WTC11 (cell line): ENCODE measurements at regions not wholly inside any gene's neighbourhood (a gene's known extent, or its start where the extent isn't known, plus 50 kb on each side); places are given as distances from the start of the nearest gene placed in this dataset.

Experiments used
- ATAC-seq: fragments of 200-7000 bp; cut with Tn5 transposase; 2 replicates; pipeline ENCODE4 v1.10.0; 2021; ENCODE audit warnings: mild to moderate bottlenecking, moderate library complexity
- CTCF ChIA-PET: fragments of 300-600 bp; sonication (Branson Sonifier 250); formaldehyde crosslinking; loops from one replicate; lab custom pipeline; 2021; ENCODE audit warnings: antibody characterized with exemption; lab: Charles Lee
- POLR2A ChIA-PET: fragments of 350-600 bp; sonication (Branson Sonifier 250); formaldehyde crosslinking; loops from one replicate; lab custom pipeline; 2021; ENCODE audit warnings: antibody characterized with exemption; lab: Charles Lee
- DNase-seq: peaks from one replicate; pipeline ENCODE4 v3.0.0; 2021; ENCODE audit warnings: low spot score
- H3K27ac Mint-ChIP-seq: 2 replicates; pipeline ENCODE4 v1.8.0; 2021; ENCODE audit warnings: mixed read lengths
- H3K27me3 Mint-ChIP-seq: 2 replicates; pipeline ENCODE4 v1.8.0; 2021; ENCODE audit warnings: low read depth, mild to moderate bottlenecking, moderate library complexity, mixed read lengths
- H3K36me3 Mint-ChIP-seq: 2 replicates; pipeline ENCODE4 v1.8.0; 2021; ENCODE audit warnings: mixed read lengths
- H3K4me1 Mint-ChIP-seq: 2 replicates; pipeline ENCODE4 v1.8.0; 2022; ENCODE audit warnings: mixed read lengths
- H3K4me3 Mint-ChIP-seq: 2 replicates; pipeline ENCODE4 v1.8.0; 2021; ENCODE audit warnings: mild to moderate bottlenecking, moderate library complexity, mixed read lengths
- H3K9me3 Mint-ChIP-seq: 2 replicates; pipeline ENCODE4 v1.8.0; 2021; ENCODE audit warnings: mixed read lengths
- ELF4 ChIP-seq: sonication (generic); formaldehyde crosslinking; IDR thresholded peaks from 2 replicates; pipeline ENCODE4 v1.8.1; 2022; ENCODE audit warnings: low read depth, mild to moderate bottlenecking, moderate library complexity, missing genetic modification reagents
- MYBL2 ChIP-seq: sonication (generic); formaldehyde crosslinking; IDR thresholded peaks from 2 replicates; pipeline ENCODE4 v1.8.1; 2023; ENCODE audit warnings: mild to moderate bottlenecking, moderate library complexity, missing genetic modification reagents
- NFATC4 ChIP-seq: fragments of 250-450 bp; sonication (Bioruptor Pico); IDR thresholded peaks from 2 replicates; pipeline ENCODE4 v1.9.0; 2021; ENCODE audit warnings: mild to moderate bottlenecking
- NR2C2 ChIP-seq: sonication (generic); formaldehyde crosslinking; IDR thresholded peaks from 2 replicates; pipeline ENCODE4 v1.8.0; 2022; ENCODE audit warnings: mild to moderate bottlenecking, missing genetic modification reagents
- NR3C1 ChIP-seq: sonication (generic); formaldehyde crosslinking; conservative IDR thresholded peaks from 2 replicates; pipeline ENCODE4 v1.8.1; 2023; ENCODE audit warnings: low read depth, mild to moderate bottlenecking, missing genetic modification reagents
- OVOL2 ChIP-seq: fragments of 250-450 bp; sonication (Bioruptor Pico); IDR thresholded peaks from 2 replicates; pipeline ENCODE4 v1.9.0; 2021; ENCODE audit warnings: mild to moderate bottlenecking, borderline replicate concordance
- RELA ChIP-seq: sonication (generic); formaldehyde crosslinking; IDR thresholded peaks from 2 replicates; pipeline ENCODE4 v1.8.1; 2022; ENCODE audit warnings: missing genetic modification reagents, mild to moderate bottlenecking, borderline replicate concordance
- SOX15 ChIP-seq: fragments of 250-450 bp; sonication (Bioruptor Pico); IDR thresholded peaks from 2 replicates; pipeline ENCODE4 v1.9.0; 2021; ENCODE audit warnings: mild to moderate bottlenecking
- SP1 ChIP-seq: sonication (generic); formaldehyde crosslinking; conservative IDR thresholded peaks from 2 replicates; pipeline ENCODE4 v1.8.1; 2022; ENCODE audit warnings: missing genetic modification reagents
- TEAD4 ChIP-seq: sonication (generic); formaldehyde crosslinking; IDR thresholded peaks from 2 replicates; pipeline ENCODE4 v1.8.0; 2022; ENCODE audit warnings: mild to moderate bottlenecking, missing genetic modification reagents
- TP53 ChIP-seq: sonication (generic); formaldehyde crosslinking; IDR thresholded peaks from 2 replicates; pipeline ENCODE4 v1.8.1; 2023; ENCODE audit warnings: mild to moderate bottlenecking, missing genetic modification reagents
- ZNF219 ChIP-seq: sonication (generic); formaldehyde crosslinking; IDR thresholded peaks from 2 replicates; pipeline ENCODE4 v1.8.0; 2023; ENCODE audit warnings: missing genetic modification reagents, mild to moderate bottlenecking, borderline replicate concordance
- TF ChIP-seq, protein P1 (sequence below): fragments of 250-450 bp; sonication (Bioruptor Pico); IDR thresholded peaks from 2 replicates; pipeline ENCODE4 v1.9.0; 2021; ENCODE audit warnings: mild to moderate bottlenecking, borderline replicate concordance
- TF ChIP-seq, protein P2 (sequence below): sonication (generic); formaldehyde crosslinking; IDR thresholded peaks from 2 replicates; pipeline ENCODE4 v1.8.1; 2023; ENCODE audit warnings: mild to moderate bottlenecking, moderate library complexity, missing genetic modification reagents
- TF ChIP-seq, protein P3 (sequence below): sonication (generic); formaldehyde crosslinking; IDR thresholded peaks from 2 replicates; pipeline ENCODE4 v1.8.0; 2022; ENCODE audit warnings: mild to moderate bottlenecking, missing genetic modification reagents
- TF ChIP-seq, protein P4 (sequence below): fragments of 250-450 bp; sonication (Bioruptor Pico); IDR thresholded peaks from 2 replicates; pipeline ENCODE4 v2.1.2; 2022; ENCODE audit warnings: mild to moderate bottlenecking, moderate library complexity
- TF ChIP-seq, protein P5 (sequence below): sonication (generic); formaldehyde crosslinking; IDR thresholded peaks from 2 replicates; pipeline ENCODE4 v1.8.1; 2023; ENCODE audit warnings: mild to moderate bottlenecking, missing genetic modification reagents
- TF ChIP-seq, protein P6 (sequence below): sonication (generic); formaldehyde crosslinking; conservative IDR thresholded peaks from 2 replicates; pipeline ENCODE4 v1.8.1; 2022; ENCODE audit warnings: mild to moderate bottlenecking, missing genetic modification reagents

DNA sequence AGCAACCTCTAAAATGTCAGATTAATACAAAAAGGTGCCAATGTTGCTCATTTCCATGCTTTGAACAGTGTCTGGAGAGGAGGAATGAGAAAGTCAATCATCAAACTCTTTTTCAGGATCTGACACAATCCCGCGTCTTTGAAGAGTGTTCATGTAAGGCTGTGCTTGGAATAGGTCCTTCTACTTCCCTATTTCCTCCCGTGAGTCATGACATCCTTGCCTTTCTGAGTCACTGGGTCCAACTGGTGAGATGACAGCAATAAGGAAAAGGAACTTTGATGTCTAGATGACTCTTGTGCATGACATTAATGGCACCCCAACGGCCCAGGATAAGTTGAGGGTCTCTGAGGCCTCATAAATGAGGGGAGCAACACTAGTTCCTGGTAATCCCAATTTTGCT, 109.0 kb upstream of the CELF4 start:
- Mint-ChIP-seq H3K36me3 (no peaks in the 10 kb centered on the region), H3K27me3 (no peaks in the 10 kb centered on the region; the same call in 1 of the 2 replicates), H3K9me3 (peaks cover 11% of the 10 kb centered on the region), H3K27ac (no peak overlapping the region), H3K4me1 (peaks cover 10% of the 10 kb centered on the region), H3K4me3 (no peak overlapping the region)
- ChIA-PET POLR2A (no interaction called here), CTCF (no interaction called here)
- ATAC-seq: no peak
- TF ChIP-seq OVOL2 (CRISPR knock-in tag) (no peak), TEAD4 (CRISPR knock-in tag) (no peak), NR2C2 (CRISPR knock-in tag) (no peak), ZNF219 (CRISPR knock-in tag) (no peak), NR3C1 (CRISPR knock-in tag) (no peak), SP1 (CRISPR knock-in tag) (no peak), ELF4 (CRISPR knock-in tag) (no peak), RELA (no peak), SOX15 (CRISPR knock-in tag) (no peak), TP53 (no peak), MYBL2 (CRISPR knock-in tag) (no peak), NFATC4 (CRISPR knock-in tag) (no peak)
- TF ChIP-seq, protein P1, sequence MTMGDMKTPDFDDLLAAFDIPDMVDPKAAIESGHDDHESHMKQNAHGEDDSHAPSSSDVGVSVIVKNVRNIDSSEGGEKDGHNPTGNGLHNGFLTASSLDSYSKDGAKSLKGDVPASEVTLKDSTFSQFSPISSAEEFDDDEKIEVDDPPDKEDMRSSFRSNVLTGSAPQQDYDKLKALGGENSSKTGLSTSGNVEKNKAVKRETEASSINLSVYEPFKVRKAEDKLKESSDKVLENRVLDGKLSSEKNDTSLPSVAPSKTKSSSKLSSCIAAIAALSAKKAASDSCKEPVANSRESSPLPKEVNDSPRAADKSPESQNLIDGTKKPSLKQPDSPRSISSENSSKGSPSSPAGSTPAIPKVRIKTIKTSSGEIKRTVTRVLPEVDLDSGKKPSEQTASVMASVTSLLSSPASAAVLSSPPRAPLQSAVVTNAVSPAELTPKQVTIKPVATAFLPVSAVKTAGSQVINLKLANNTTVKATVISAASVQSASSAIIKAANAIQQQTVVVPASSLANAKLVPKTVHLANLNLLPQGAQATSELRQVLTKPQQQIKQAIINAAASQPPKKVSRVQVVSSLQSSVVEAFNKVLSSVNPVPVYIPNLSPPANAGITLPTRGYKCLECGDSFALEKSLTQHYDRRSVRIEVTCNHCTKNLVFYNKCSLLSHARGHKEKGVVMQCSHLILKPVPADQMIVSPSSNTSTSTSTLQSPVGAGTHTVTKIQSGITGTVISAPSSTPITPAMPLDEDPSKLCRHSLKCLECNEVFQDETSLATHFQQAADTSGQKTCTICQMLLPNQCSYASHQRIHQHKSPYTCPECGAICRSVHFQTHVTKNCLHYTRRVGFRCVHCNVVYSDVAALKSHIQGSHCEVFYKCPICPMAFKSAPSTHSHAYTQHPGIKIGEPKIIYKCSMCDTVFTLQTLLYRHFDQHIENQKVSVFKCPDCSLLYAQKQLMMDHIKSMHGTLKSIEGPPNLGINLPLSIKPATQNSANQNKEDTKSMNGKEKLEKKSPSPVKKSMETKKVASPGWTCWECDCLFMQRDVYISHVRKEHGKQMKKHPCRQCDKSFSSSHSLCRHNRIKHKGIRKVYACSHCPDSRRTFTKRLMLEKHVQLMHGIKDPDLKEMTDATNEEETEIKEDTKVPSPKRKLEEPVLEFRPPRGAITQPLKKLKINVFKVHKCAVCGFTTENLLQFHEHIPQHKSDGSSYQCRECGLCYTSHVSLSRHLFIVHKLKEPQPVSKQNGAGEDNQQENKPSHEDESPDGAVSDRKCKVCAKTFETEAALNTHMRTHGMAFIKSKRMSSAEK (CRISPR knock-in tag): no peak
- TF ChIP-seq, protein P2, sequence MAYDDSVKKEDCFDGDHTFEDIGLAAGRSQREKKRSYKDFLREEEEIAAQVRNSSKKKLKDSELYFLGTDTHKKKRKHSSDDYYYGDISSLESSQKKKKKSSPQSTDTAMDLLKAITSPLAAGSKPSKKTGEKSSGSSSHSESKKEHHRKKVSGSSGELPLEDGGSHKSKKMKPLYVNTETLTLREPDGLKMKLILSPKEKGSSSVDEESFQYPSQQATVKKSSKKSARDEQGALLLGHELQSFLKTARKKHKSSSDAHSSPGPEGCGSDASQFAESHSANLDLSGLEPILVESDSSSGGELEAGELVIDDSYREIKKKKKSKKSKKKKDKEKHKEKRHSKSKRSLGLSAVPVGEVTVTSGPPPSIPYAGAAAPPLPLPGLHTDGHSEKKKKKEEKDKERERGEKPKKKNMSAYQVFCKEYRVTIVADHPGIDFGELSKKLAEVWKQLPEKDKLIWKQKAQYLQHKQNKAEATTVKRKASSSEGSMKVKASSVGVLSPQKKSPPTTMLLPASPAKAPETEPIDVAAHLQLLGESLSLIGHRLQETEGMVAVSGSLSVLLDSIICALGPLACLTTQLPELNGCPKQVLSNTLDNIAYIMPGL (CRISPR knock-in tag): no peak
- TF ChIP-seq, protein P3, sequence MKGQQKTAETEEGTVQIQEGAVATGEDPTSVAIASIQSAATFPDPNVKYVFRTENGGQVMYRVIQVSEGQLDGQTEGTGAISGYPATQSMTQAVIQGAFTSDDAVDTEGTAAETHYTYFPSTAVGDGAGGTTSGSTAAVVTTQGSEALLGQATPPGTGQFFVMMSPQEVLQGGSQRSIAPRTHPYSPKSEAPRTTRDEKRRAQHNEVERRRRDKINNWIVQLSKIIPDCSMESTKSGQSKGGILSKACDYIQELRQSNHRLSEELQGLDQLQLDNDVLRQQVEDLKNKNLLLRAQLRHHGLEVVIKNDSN (CRISPR knock-in tag): no peak
- TF ChIP-seq, protein P4, sequence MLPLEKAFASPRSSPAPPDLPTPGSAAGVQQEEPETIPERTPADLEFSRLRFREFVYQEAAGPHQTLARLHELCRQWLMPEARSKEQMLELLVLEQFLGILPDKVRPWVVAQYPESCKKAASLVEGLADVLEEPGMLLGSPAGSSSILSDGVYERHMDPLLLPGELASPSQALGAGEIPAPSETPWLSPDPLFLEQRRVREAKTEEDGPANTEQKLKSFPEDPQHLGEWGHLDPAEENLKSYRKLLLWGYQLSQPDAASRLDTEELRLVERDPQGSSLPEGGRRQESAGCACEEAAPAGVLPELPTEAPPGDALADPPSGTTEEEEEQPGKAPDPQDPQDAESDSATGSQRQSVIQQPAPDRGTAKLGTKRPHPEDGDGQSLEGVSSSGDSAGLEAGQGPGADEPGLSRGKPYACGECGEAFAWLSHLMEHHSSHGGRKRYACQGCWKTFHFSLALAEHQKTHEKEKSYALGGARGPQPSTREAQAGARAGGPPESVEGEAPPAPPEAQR (CRISPR knock-in tag): no peak
- TF ChIP-seq, protein P5, sequence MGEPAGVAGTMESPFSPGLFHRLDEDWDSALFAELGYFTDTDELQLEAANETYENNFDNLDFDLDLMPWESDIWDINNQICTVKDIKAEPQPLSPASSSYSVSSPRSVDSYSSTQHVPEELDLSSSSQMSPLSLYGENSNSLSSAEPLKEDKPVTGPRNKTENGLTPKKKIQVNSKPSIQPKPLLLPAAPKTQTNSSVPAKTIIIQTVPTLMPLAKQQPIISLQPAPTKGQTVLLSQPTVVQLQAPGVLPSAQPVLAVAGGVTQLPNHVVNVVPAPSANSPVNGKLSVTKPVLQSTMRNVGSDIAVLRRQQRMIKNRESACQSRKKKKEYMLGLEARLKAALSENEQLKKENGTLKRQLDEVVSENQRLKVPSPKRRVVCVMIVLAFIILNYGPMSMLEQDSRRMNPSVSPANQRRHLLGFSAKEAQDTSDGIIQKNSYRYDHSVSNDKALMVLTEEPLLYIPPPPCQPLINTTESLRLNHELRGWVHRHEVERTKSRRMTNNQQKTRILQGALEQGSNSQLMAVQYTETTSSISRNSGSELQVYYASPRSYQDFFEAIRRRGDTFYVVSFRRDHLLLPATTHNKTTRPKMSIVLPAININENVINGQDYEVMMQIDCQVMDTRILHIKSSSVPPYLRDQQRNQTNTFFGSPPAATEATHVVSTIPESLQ (CRISPR knock-in tag): no peak
- TF ChIP-seq, protein P6, sequence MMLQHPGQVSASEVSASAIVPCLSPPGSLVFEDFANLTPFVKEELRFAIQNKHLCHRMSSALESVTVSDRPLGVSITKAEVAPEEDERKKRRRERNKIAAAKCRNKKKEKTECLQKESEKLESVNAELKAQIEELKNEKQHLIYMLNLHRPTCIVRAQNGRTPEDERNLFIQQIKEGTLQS (CRISPR knock-in tag): no peak
- no peak for DNase-seq
